Keratinocyte (primary cell): ENCODE measurements at regions not wholly inside any gene's neighbourhood (a gene's known extent, or its start where the extent isn't known, plus 50 kb on each side); places are given as distances from the start of the nearest gene placed in this dataset.

Source experiments
- CTCF ChIP-seq, 3 experiments: IDR thresholded peaks in 1 of 3; conservative IDR thresholded peaks in 1 of 3; optimal IDR thresholded peaks in 1 of 3; 2 replicates in 2 of 3; 3 replicates in 1 of 3; pipeline versions ENCODE3 to v1.5.1; 2011; ENCODE audit warnings: low read length in 3 of 3, mild to moderate bottlenecking in 3 of 3, moderate library complexity in 2 of 3, control low read depth in 1 of 3, inconsistent platforms in 1 of 3; ENCODE audit not compliant: insufficient read depth in 2 of 3; ENCODE audit errors: extremely low read depth in 1 of 3
- EZH2 ChIP-seq: IDR thresholded peaks from one replicate; pipeline ENCODE4 v1.6.1; 2012; ENCODE audit warnings: inconsistent platforms, mild to moderate bottlenecking, low read length, moderate library complexity

DNA sequence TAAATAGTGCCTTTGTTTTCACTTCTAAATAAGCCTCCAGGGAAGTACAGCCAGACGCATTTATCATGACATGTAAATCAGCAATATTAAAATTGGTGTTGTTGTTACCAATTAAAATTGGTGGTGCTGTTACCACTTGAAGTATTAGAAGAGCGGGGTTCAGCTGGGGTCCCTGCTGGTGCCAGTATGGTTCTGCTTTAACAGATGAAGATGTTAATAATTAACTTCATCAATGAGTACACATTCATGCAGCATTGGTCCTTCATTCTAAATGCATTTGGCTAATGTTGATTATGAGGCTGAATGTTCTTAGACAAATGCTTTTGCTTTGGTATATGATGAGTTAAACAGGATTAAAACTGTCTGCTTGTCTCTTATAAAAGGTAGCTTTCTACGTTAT, 67.6 kb upstream of the TMC1 start:
- TF ChIP-seq CTCF (optimal IDR thresholded peaks at IDR 0.05 in 1 of 3, IDR thresholded peaks at IDR 0.05 in 1 of 3, conservative IDR thresholded peaks at IDR 0.05 in 1 of 3; ENCODE audit: extremely low read depth in 1 of 3, insufficient read depth in 2 of 3, low read length in 3 of 3) (no peak), EZH2 (no peak)
